Choroid plexus epithelial cell (primary cell): ENCODE measurements at regions not wholly inside any gene's neighbourhood (a gene's known extent, or its start where the extent isn't known, plus 50 kb on each side); places are given as distances from the start of the nearest gene placed in this dataset.

ENCODE experiments used
- DNase-seq: peaks from one replicate; pipeline ENCODE4 v3.0.0-alpha.2; 2010; ENCODE audit warnings: low read depth
- H3K4me3 ChIP-seq: 2 replicates; pipeline ENCODE4 v1.5.1; 2011; ENCODE audit warnings: low read depth, mild to moderate bottlenecking, control low read depth, low read length, moderate library complexity
- CTCF ChIP-seq: conservative IDR thresholded peaks from 2 replicates; pipeline ENCODE4 v1.5.1; 2011; ENCODE audit warnings: low read depth, mild to moderate bottlenecking, control low read depth, inconsistent platforms, low read length, moderate library complexity

- no peak overlapping the region for H3K4me3 ChIP-seq
- DNase-seq = no peak
- TF ChIP-seq CTCF = no peak
These were observed 331.9 kb downstream of the OMA1 start for GRCh38 chr1:58214674-58215073.

DNA sequence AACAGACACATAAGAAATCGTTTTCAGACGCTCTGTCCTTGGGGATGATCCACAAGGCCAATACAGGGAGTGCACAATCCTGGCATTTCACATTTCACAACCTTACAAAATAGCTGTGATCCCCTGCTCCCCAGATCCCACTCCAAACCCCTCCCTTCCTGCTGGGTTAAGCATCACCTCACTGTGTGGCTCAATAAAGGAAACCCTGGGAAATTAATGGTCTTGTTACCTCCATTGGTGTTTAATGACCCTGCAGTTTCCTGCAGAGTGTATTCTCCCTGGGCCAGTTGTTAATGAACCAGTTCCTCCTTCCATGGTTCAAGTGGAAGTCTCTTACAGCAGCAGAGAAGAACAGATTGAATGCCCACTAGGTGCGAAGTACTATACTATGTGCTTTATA, 334.7 kb downstream of the OMA1 start:
- DNase-seq = no peak
- no peak for TF ChIP-seq CTCF
- no peak overlapping the region for H3K4me3 ChIP-seq

GRCh38 chr1:58209575-58209974, 337.0 kb downstream of the OMA1 start:
- DNase-seq = no peak
- H3K4me3 ChIP-seq = no peak overlapping the region
- no peak for TF ChIP-seq CTCF

GRCh38 chr1:58206749-58207148, 339.8 kb downstream of the OMA1 start:
- no peak for DNase-seq
- no peak overlapping the region for H3K4me3 ChIP-seq
- no peak for TF ChIP-seq CTCF

- TF ChIP-seq CTCF = no peak
- no peak for DNase-seq
- H3K4me3 ChIP-seq = no peak overlapping the region
These were observed 342.2 kb downstream of the OMA1 start for GRCh38 chr1:58204284-58204683.

GRCh38 chr1:58201492-58202106, 344.9 kb downstream of the OMA1 start:
- no peak overlapping the region for H3K4me3 ChIP-seq
- no peak for TF ChIP-seq CTCF
- DNase-seq = no peak

DNA sequence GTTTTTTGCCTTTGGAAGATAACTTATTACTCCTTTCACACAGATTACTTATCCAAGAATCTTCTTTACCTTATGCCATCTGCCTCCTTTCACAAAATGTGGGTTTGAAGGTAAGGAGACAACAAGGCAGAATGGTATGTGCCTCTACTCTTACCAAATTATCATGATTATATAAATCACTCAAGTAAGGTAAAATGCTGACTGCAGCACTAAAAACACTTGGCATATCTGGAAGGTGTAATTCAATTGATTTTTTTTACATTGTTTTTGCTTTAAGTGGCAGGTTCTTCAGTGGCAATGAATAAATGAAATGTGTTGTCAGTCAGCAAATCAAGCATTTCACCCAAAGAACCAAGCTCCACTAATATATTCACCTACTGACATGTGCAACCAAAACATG, 346.1 kb downstream of the OMA1 start:
- no peak for TF ChIP-seq CTCF
- no peak overlapping the region for H3K4me3 ChIP-seq
- DNase-seq = no peak
